ENCODE measurements at regions not wholly inside any gene's neighbourhood (a gene's known extent, or its start where the extent isn't known, plus 50 kb on each side); places are given as distances from the start of the nearest gene placed in this dataset.

DNA sequence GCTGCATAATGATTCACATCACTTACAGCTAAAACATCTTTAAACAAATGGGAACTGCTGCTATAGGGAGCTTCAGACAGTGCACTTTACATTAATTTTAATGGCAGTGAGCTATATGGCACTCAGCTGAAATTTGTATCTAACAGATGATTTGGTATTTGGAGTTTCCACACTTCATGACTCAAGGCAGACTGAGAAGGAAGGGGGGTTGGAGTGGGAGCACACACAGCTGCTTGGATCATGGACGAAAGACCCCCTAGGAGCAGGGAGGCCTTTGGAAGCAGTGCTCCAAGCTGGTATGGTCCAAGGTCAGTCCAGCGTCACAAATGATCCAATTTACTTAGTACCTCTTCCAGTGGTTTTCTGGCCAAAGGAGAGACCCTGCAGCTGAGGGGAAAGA, 389.7 kb downstream of the FUT8 start:
- TF ChIP-seq CTCF (IDR thresholded peaks at IDR 0.05; ENCODE audit: borderline replicate concordance, extremely low read depth, low read length, poor library complexity, severe bottlenecking) = no peak
- TF ChIP-seq EZH2 (IDR thresholded peaks at IDR 0.05; ENCODE audit: borderline replicate concordance, low read depth, low read length, severe bottlenecking) = no peak
